Osteocyte (in vitro differentiated cells): ENCODE measurements at regions not wholly inside any gene's neighbourhood (a gene's known extent, or its start where the extent isn't known, plus 50 kb on each side); places are given as distances from the start of the nearest gene placed in this dataset.
"Not testable (repeated sequence)": the region's sequence is repeated elsewhere in the genome, so short reads cannot be mapped to it uniquely, and the experiment has no call there.

ENCODE experiments used
- DNase-seq: peaks from one replicate; pipeline ENCODE4 v3.0.0; 2021; ENCODE audit warnings: mixed read lengths; ENCODE audit not compliant: unreplicated experiment; ENCODE audit errors: extremely low spot score
- H3K27ac Mint-ChIP-seq: one replicate; pipeline ENCODE4 v1.8.0; 2021; ENCODE audit warnings: mild to moderate bottlenecking, mixed read lengths; ENCODE audit not compliant: unreplicated experiment
- H3K27me3 Mint-ChIP-seq: one replicate; pipeline ENCODE4 v1.8.0; 2021; ENCODE audit warnings: mixed read lengths; ENCODE audit not compliant: unreplicated experiment
- H3K36me3 Mint-ChIP-seq: one replicate; pipeline ENCODE4 v1.8.0; 2021; ENCODE audit warnings: mixed read lengths; ENCODE audit not compliant: unreplicated experiment
- H3K4me1 Mint-ChIP-seq: one replicate; pipeline ENCODE4 v1.8.0; 2021; ENCODE audit warnings: mixed read lengths; ENCODE audit not compliant: unreplicated experiment
- H3K4me3 Mint-ChIP-seq: one replicate; pipeline ENCODE4 v1.8.0; 2021; ENCODE audit warnings: mild to moderate bottlenecking, moderate library complexity, mixed read lengths; ENCODE audit not compliant: unreplicated experiment
- H3K9me3 Mint-ChIP-seq: one replicate; pipeline ENCODE4 v1.8.0; 2021; ENCODE audit warnings: mixed read lengths; ENCODE audit not compliant: unreplicated experiment
- CTCF ChIP-seq: fragments of 200-600 bp; sonication (generic); IDR thresholded peaks from 2 replicates; pipeline ENCODE4 v1.5.0; 2021; ENCODE audit warnings: antibody characterized with exemption, mild to moderate bottlenecking, moderate library complexity

GRCh38 chr3:26931896-26932295 is 309.3 kb downstream of the LRRC3B start:
- Mint-ChIP-seq H3K9me3 (no peaks in the 10 kb centered on the region), H3K27ac (no peak overlapping the region), H3K4me1 (no peaks in the 10 kb centered on the region), H3K4me3 (no peak overlapping the region), H3K36me3 (no peaks in the 10 kb centered on the region), H3K27me3 (no peaks in the 10 kb centered on the region)
- TF ChIP-seq CTCF, result no peak
- no peak for DNase-seq

GRCh38 chr3:26932752-26933151 is 310.2 kb downstream of the LRRC3B start:
- no peaks in the 10 kb centered on the region for H3K36me3 Mint-ChIP-seq
- no peaks in the 10 kb centered on the region for H3K4me1 Mint-ChIP-seq
- H3K27ac Mint-ChIP-seq, result no peak overlapping the region
- no peaks in the 10 kb centered on the region for H3K27me3 Mint-ChIP-seq
- no peaks in the 10 kb centered on the region for H3K9me3 Mint-ChIP-seq
- DNase-seq, result no peak
- no peak for TF ChIP-seq CTCF
- no peak overlapping the region for H3K4me3 Mint-ChIP-seq

- H3K27me3 Mint-ChIP-seq, DNase-seq, H3K4me3 Mint-ChIP-seq, H3K4me1 Mint-ChIP-seq, H3K36me3 Mint-ChIP-seq, H3K27ac Mint-ChIP-seq: not testable (repeated sequence)
- peaks cover 12% of the 10 kb centered on the region for H3K9me3 Mint-ChIP-seq
These were observed 322.9 kb downstream of the LRRC3B start for GRCh38 chr3:26945480-26945879.

- Mint-ChIP-seq H3K27me3 (no peaks in the 10 kb centered on the region), H3K36me3 (no peaks in the 10 kb centered on the region), H3K4me3 (no peak overlapping the region), H3K9me3 (peaks cover 8% of the 10 kb centered on the region), H3K27ac (no peak overlapping the region), H3K4me1 (no peaks in the 10 kb centered on the region)
- DNase-seq, result no peak
- no peak for TF ChIP-seq CTCF
These were observed 337.8 kb downstream of the LRRC3B start for GRCh38 chr3:26960382-26960781.

GRCh38 chr3:26962492-26963360 is 340.2 kb downstream of the LRRC3B start:
- Mint-ChIP-seq H3K27ac (no peak overlapping the region), H3K9me3 (peaks cover 4% of the 10 kb centered on the region), H3K36me3 (no peaks in the 10 kb centered on the region), H3K4me1 (no peaks in the 10 kb centered on the region), H3K27me3 (no peaks in the 10 kb centered on the region), H3K4me3 (no peak overlapping the region)
- TF ChIP-seq CTCF, result no peak
- DNase-seq, result no peak
